ENCODE measurements at regions not wholly inside any gene's neighbourhood (a gene's known extent, or its start where the extent isn't known, plus 50 kb on each side); places are given as distances from the start of the nearest gene placed in this dataset.

- Histone ChIP-seq H3K27me3 (no peaks in the 10 kb centered on the region), H3K4me3 (ENCODE audit: low read depth, low read length) (no peak overlapping the region), H3K4me1 (peaks cover 28% of the 10 kb centered on the region), H3K9me3 (no peaks in the 10 kb centered on the region), H3K36me3 (no peaks in the 10 kb centered on the region)
- no peak for TF ChIP-seq CTCF (IDR thresholded peaks at IDR 0.05; ENCODE audit: low read depth, low read length)
- DNase-seq, result peak; percentile 5
Observed at GRCh38 chr11:70525466-70525865, 127.1 kb downstream of the CTTN start.

GRCh38 chr11:70526116-70527045, 128.1 kb downstream of the CTTN start:
- Histone ChIP-seq H3K27me3 (no peaks in the 10 kb centered on the region), H3K9me3 (no peaks in the 10 kb centered on the region), H3K36me3 (no peaks in the 10 kb centered on the region), H3K4me3 (ENCODE audit: low read depth, low read length) (no peak overlapping the region), H3K4me1 (peaks cover 27% of the 10 kb centered on the region)
- DNase-seq, result peak; percentile 26
- TF ChIP-seq CTCF (IDR thresholded peaks at IDR 0.05; ENCODE audit: low read depth, low read length), result no peak

GRCh38 chr11:70527046-70527395, 128.7 kb downstream of the CTTN start:
- TF ChIP-seq CTCF (IDR thresholded peaks at IDR 0.05; ENCODE audit: low read depth, low read length), result no peak

GRCh38 chr11:70527429-70528045, 129.2 kb downstream of the CTTN start:
- peak; percentile 15 for DNase-seq
- H3K9me3 ChIP-seq, result no peaks in the 10 kb centered on the region
- no peaks in the 10 kb centered on the region for H3K36me3 ChIP-seq
- no peak overlapping the region for H3K4me3 ChIP-seq (ENCODE audit: low read depth, low read length)
- no peaks in the 10 kb centered on the region for H3K27me3 ChIP-seq
- peaks cover 24% of the 10 kb centered on the region for H3K4me1 ChIP-seq
- TF ChIP-seq CTCF (IDR thresholded peaks at IDR 0.05; ENCODE audit: low read depth, low read length), result no peak

More at GRCh38 chr11:70527046-70527395, 128.7 kb downstream of the CTTN start:
- Histone ChIP-seq H3K36me3 (no peaks in the 10 kb centered on the region), H3K9me3 (no peaks in the 10 kb centered on the region), H3K4me1 (peaks cover 24% of the 10 kb centered on the region), H3K4me3 (ENCODE audit: low read depth, low read length) (no peak overlapping the region), H3K27me3 (no peaks in the 10 kb centered on the region)
- peak; percentile 11 for DNase-seq

GRCh38 chr11:70528046-70528793, 129.9 kb downstream of the CTTN start:
- no peaks in the 10 kb centered on the region for H3K9me3 ChIP-seq
- H3K4me1 ChIP-seq, result peaks cover 24% of the 10 kb centered on the region
- peak; percentile 4 for DNase-seq
- H3K4me3 ChIP-seq (ENCODE audit: low read depth, low read length), result no peak overlapping the region
- TF ChIP-seq CTCF (IDR thresholded peaks at IDR 0.05; ENCODE audit: low read depth, low read length), result no peak
- no peaks in the 10 kb centered on the region for H3K27me3 ChIP-seq
- H3K36me3 ChIP-seq, result no peaks in the 10 kb centered on the region

All from BE2C (cell line).